NCI-H2227 (cell line): ENCODE measurements at regions not wholly inside any gene's neighbourhood (a gene's known extent, or its start where the extent isn't known, plus 50 kb on each side); places are given as distances from the start of the nearest gene placed in this dataset.
"Not testable (repeated sequence)": the region's sequence is repeated elsewhere in the genome, so short reads cannot be mapped to it uniquely, and the experiment has no call there.

Source experiments
- DNase-seq: peaks from one replicate; lab custom pipeline; 2025; ENCODE audit not compliant: unreplicated experiment; lab: John Stamatoyannopoulos, UW

- no peak for DNase-seq
Observed at GRCh38 chr6:40705354-40705753, 118.2 kb upstream of the LRFN2 start.

- no peak for DNase-seq
Observed at GRCh38 chr6:40701352-40702007, 114.3 kb upstream of the LRFN2 start.

GRCh38 chr6:40700006-40700580 lies 112.9 kb upstream of the LRFN2 start:
- DNase-seq, result no peak

- DNase-seq, result no peak
Observed at GRCh38 chr6:40695750-40696415, 108.7 kb upstream of the LRFN2 start.

GRCh38 chr6:40695114-40695513 lies 108.0 kb upstream of the LRFN2 start:
- DNase-seq, result peak; percentile 31

- DNase-seq, result no peak
Observed at GRCh38 chr6:40693768-40694167, 106.6 kb upstream of the LRFN2 start.

- no peak for DNase-seq
Observed at GRCh38 chr6:40692337-40692736, 105.2 kb upstream of the LRFN2 start.

GRCh38 chr6:40689185-40689584 lies 102.0 kb upstream of the LRFN2 start:
- no peak for DNase-seq

- no peak for DNase-seq
Observed at GRCh38 chr6:40688214-40688761, 101.1 kb upstream of the LRFN2 start.

- no peak for DNase-seq
Observed at GRCh38 chr6:40685862-40686261, 98.7 kb upstream of the LRFN2 start.

GRCh38 chr6:40681622-40682021 lies 94.5 kb upstream of the LRFN2 start:
- DNase-seq, result no peak

- DNase-seq, result no peak
Observed at GRCh38 chr6:40678941-40679340, 91.8 kb upstream of the LRFN2 start.

- DNase-seq, result no peak
Observed at GRCh38 chr6:40674170-40674569, 87.0 kb upstream of the LRFN2 start.

GRCh38 chr6:40672087-40672486 lies 84.9 kb upstream of the LRFN2 start:
- no peak for DNase-seq

- DNase-seq, result no peak
Observed at GRCh38 chr6:40671694-40672050, 84.5 kb upstream of the LRFN2 start.

- DNase-seq, result no peak
Observed at GRCh38 chr6:40671001-40671693, 84.0 kb upstream of the LRFN2 start.

- DNase-seq, result no peak
Observed at GRCh38 chr6:40669343-40669742, 82.2 kb upstream of the LRFN2 start.

- DNase-seq, result no peak
Observed at GRCh38 chr6:40668203-40668602, 81.0 kb upstream of the LRFN2 start.

- DNase-seq, result no peak
Observed at GRCh38 chr6:40666530-40666929, 79.4 kb upstream of the LRFN2 start.

- DNase-seq, result no peak
Observed at GRCh38 chr6:40661726-40662125, 74.6 kb upstream of the LRFN2 start.

GRCh38 chr6:40656772-40657171 lies 69.6 kb upstream of the LRFN2 start:
- not testable (repeated sequence) for DNase-seq

- no peak for DNase-seq
Observed at GRCh38 chr6:40654828-40655227, 67.7 kb upstream of the LRFN2 start.
